Fibroblast of skin of left biceps (primary cell): ENCODE measurements at regions not wholly inside any gene's neighbourhood (a gene's known extent, or its start where the extent isn't known, plus 50 kb on each side); places are given as distances from the start of the nearest gene placed in this dataset.
"Not testable (repeated sequence)": the region's sequence is repeated elsewhere in the genome, so short reads cannot be mapped to it uniquely, and the experiment has no call there.

Experiments used
- DNase-seq, 2 experiments: peaks; one replicate each; pipeline ENCODE4 v3.0.0-alpha.2; 2013; ENCODE audit warnings: low read depth in 2 of 2

- DNase-seq, result no peak
Observed at GRCh38 chr7:132030086-132030568, 473.7 kb upstream of the PODXL start.

GRCh38 chr7:132029369-132030085 lies 473.1 kb upstream of the PODXL start:
- DNase-seq, result no peak

DNA sequence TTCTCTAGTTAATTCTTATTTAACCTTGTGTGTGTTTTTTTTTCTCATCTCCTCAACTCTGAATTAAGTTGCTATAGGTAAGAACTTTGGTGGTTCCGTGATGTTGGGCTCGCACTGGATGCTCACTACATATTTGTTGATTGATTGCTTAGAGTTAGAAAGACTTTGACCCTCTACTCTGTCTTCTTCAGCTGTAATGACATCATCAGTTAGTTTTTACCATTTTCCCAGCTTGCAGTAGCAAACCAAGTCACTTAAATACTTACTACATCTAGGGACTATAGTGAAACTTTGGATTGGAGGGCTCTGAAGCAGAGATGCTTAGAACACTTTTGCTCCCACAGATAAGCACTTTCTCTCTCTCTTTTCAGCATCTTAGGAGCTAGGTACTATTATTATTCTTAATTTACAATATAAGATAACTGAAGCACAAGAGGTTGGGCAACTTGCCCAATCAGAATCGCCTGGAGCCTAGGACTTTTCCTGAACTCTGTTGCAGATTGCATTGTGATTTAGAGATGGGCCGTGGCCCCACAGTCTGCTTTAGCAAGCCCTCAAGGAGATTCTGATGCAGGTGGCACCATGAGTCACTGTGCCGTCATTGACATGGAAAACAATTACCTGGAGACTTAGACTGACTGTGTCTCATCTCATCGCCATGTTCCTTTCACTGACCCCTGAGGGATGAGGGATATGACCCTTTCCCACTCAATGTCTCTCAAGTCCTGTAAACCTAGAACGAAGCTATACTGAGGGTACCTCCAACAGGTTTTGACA lies 471.9 kb upstream of the PODXL start:
- DNase-seq, result no peak

- no peak for DNase-seq
Observed at GRCh38 chr7:132024290-132024689, 467.9 kb upstream of the PODXL start.

GRCh38 chr7:132023466-132023865 lies 467.0 kb upstream of the PODXL start:
- no peak for DNase-seq

GRCh38 chr7:132022188-132022587 lies 465.8 kb upstream of the PODXL start:
- no peak for DNase-seq

DNA sequence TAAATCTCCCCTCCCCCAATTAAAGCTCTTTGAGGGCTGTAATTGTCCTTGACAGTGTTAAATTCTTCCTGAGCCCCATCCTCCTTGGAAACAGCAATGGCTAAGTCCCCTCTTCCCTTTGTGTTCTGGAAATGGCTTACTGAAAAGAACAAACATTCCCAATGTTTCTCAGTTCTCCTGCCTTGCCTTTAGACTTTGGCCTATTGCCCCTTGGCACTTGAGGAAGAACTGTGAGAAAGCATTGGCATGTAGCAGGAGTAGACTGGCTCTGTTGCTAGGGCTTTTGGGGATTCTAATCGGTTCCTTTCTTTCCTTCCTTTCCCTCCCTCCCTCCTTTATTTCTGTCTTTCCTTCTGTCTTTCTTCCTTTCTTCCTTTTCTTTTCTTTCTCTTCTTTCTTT lies 463.3 kb upstream of the PODXL start:
- DNase-seq, result no peak

GRCh38 chr7:132009778-132010177 lies 453.4 kb upstream of the PODXL start:
- DNase-seq, result no peak

GRCh38 chr7:132004529-132004928 lies 448.1 kb upstream of the PODXL start:
- peak; percentile 5 to 24 for DNase-seq

GRCh38 chr7:132002343-132002968 lies 446.0 kb upstream of the PODXL start:
- DNase-seq, result no peak

DNA sequence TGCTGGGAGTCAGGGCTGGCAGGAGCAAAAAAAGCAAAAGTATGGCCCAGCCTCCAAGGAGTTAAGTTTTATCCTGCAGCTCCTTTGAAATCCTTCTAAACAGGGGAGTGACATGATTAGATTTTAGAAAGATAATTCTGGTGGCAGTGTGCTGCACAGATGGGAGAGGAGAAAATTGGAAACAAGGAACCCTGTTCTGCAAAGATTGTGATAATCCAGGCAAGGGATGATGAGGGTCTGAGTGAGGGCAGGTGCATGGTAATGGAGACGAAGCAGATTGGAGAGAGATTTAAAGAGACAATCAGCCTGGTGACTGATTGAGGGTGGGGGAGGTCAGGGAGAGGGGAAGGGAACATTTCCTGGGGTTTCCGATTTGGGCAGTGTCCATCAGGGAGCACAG lies 444.7 kb upstream of the PODXL start:
- no peak for DNase-seq

DNA sequence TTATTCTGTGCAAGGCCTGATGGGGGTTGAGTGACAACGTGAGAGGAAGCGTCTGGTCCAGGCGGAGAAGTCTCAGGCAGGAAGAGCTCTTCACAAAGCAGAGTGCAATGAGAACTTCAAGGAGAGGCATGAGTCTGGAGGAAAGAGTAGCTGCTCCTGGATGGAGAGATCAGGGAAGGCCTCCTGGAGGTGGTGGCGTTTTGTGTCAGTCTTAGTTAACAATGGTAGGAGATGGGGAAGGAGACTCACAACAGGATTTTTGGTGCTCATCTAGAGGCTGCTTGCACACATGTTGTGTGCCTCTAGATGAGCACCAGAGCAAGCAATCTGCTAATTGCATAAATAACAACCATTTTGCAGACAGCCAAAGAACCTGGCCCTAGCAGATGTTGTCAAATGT lies 442.8 kb upstream of the PODXL start:
- DNase-seq, result no peak

- DNase-seq, result no peak
Observed at GRCh38 chr7:131995324-131995723, 438.9 kb upstream of the PODXL start.

DNA sequence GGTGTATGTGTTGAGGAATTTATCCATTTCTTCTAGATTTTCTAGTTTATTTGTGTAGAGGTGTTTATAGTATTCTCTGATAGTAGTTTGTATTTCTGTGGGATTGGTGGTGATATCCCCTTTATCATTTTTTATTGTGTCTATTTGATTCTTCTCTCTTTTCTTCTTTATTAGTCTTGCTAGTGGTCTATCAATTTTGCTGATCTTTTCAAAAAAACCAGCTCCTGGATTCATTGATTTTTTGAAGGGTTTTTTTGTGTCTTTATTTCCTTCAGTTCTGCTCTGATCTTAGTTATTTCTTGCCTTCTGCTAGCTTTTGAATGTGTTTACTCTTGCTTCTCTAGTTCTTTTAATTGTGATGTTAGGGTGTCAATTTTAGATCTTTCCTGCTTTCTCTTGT lies 424.6 kb upstream of the PODXL start:
- DNase-seq, result not testable (repeated sequence)

DNA sequence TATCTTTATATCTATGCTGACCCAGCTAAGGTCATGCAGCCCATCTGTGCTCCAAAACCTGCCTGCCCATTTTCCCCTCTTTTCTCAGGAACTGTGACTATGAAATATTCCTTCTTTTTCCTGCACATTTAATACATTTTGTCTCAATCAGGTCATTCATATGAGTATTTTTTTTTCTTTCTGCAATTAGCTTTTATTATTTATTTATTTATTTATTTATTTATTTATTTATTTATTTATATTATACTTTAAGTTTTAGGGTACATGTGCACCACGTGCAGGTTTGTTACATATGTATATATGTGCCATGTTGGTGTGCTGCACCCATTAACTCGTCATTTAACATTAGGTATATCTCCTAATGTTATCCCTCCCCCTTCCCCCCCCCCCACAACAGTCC lies 421.7 kb upstream of the PODXL start:
- not testable (repeated sequence) for DNase-seq

DNA sequence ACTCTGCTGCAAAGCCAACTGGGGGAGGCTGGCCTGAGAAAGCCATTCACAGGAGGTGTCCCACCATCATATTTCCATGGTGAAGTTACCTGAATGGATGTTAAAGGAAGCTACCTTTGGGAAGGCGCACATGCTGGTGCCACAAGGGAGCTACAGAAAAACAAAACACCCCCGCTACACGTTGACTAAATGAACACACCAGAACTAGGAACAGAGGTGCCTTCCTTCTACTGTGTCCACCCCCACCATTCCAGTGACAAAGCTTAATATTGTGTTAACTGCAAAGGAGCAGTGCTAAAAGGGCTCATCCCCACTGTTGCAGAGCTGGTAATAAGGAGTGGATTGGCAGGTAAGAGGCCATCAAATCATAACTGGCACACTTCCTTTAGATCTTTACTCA lies 420.0 kb upstream of the PODXL start:
- DNase-seq, result no peak

DNA sequence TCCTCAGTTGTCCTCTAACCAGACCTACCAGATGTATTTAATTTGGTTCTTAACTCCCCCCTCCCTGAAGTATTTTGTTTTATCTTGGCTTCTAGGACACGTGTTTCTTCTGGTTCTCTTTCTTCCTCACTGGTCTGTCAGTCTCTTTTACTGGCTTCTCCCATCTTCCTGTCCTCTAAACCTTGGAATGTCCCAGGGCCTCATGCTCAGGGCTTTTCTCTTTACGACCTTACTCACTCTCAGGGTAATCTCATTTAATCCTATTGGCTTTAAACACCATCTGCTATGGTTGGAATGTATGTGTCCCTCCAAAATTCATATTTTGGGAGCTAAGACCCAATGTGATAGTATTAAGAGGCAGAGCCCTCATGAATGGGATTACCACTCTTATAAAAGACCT lies 418.2 kb upstream of the PODXL start:
- no peak for DNase-seq

DNA sequence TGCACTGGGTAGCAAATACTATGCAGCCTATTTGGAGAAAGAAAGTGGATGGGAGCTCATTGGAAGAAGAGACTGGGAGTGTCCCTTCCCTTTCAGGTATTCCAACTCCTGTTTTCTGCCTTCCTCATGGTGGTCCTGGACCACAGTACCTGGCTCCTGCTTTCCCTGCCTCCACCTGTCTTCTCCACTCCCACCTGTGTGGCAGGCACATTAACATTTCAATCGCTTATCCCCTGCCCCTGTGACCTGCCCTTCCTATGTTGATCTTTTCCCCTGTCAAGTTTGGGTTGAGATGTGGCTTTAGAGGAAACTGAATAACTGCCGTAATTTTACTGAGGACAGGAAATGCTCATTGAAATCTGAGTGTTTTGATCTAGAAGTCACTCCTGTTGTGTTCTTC lies 415.8 kb upstream of the PODXL start:
- DNase-seq, result no peak

DNA sequence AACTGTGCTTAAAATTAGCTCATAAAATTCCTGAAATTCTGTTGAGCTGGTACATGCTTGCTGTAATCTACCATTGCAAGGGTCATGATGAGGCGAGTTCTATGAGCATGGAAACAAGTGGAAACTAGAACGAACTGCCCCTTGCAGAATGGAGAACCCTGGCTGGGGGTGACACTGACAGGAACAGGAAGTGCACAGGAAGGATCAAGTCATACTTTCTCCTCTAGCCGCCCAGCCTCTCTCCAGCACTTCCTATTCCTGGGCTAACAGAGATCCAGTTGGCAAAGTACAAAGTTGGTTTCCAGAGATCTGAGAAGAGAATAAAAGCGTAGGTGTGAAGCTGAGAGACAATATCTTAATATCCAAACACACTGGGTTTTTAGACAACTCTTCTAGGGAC lies 414.2 kb upstream of the PODXL start:
- DNase-seq, result no peak

DNA sequence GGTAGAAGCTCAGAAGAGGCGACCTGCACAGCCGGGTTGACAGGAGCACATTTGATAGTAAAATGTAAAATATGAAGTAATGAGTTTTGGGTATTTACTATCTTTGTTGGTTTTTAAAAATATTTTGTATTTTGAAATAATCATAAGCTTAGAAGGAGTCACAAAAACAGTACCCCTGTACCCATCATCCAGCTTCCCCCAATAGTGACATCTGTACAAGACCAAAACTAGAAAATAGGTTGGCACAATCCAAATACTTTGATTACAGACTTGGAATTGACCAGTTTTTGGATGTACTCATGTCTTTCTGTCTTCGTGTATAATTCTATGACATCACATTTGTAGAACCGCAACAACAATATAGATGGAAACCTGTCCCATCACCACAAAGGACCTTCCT lies 413.1 kb upstream of the PODXL start:
- DNase-seq, result no peak

DNA sequence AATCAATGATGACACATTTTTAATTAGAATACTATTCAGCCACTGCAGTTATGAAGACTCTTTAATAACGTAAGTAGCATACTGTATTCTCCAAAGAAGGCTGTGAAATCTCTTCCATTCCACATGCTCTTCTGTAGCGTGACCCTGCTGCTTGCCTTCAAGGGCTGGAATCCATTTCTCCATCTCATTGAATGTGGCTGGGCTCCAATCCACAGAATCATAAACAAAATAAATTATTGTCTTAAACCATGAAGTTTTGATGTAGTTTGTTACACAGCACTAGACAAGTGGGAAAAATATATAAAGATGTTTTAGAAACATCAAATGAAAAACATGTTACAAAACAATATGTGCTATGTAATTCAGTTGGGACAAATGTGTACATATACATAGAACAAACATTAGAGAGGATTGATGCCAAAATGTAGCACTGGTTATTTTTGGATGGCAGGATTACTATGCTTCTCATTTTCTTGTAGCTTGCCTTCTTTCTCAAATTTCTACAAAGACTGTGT lies 410.8 kb upstream of the PODXL start:
- no peak for DNase-seq

DNA sequence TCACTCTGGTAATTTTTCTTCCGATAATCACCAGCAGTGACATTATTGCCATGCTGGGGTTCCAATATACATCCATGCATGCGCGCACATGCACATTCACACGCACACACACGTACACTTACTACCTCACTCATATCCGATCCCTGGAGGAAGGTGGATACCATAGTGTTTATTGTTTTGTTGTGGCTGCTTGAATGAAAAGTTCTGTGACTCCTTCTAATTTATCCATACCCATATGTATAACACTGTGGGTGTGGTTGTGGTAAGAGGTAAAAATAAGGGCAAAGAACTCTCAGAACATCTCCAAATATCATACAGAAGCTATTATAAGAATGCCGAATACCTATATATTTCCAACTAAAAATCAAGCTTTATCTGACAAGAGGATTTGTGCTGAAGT lies 407.8 kb upstream of the PODXL start:
- no peak for DNase-seq
